A549 (cell line): ENCODE measurements at regions not wholly inside any gene's neighbourhood (a gene's known extent, or its start where the extent isn't known, plus 50 kb on each side); places are given as distances from the start of the nearest gene placed in this dataset.

Experiments
- CEBPB ChIP-seq, 2 experiments: fragments of >200 bp in 1 of 2; sonication (Bioruptor Twin) in 1 of 2; formaldehyde crosslinking in 1 of 2; IDR thresholded peaks; 2 replicates each; pipeline ENCODE4 v1.6.1; 2012 to 2016
- ELK1 ChIP-seq: fragments of 150-350 bp; IDR thresholded peaks from 2 replicates; pipeline ENCODE4 v1.6.1; 2014; ENCODE audit warnings: low read depth, mild to moderate bottlenecking, low read length
- EP300 ChIP-seq, 2 experiments: fragments of >200 bp; sonication (Bioruptor Twin); formaldehyde crosslinking; IDR thresholded peaks; 2 replicates in 1 of 2; 3 replicates in 1 of 2; pipeline ENCODE4 v1.6.1; 2016 to 2017
- NPAS2 ChIP-seq: fragments of 250-450 bp; sonication (Bioruptor Pico); IDR thresholded peaks from 2 replicates; pipeline ENCODE4 v1.8.0; 2022; ENCODE audit warnings: mild to moderate bottlenecking, moderate library complexity, borderline replicate concordance
- POLR2A ChIP-seq: IDR thresholded peaks from 2 replicates; pipeline ENCODE4 v1.6.1; 2012; ENCODE audit warnings: mild to moderate bottlenecking, low read length
- POLR2AphosphoS2 ChIP-seq: conservative IDR thresholded peaks from 2 replicates; pipeline ENCODE4 v1.6.1; 2012; ENCODE audit warnings: low read length, improper control_type of control experiment, inconsistent platforms
- REST ChIP-seq: fragments of 200-600 bp; sonication (generic); IDR thresholded peaks from 2 replicates; pipeline ENCODE4 v1.6.1; 2016; ENCODE audit warnings: antibody characterized with exemption, mild to moderate bottlenecking, moderate library complexity
- TF ChIP-seq, protein P1 (sequence below): fragments of >200 bp; sonication (Bioruptor Twin); formaldehyde crosslinking; IDR thresholded peaks from 3 replicates; pipeline ENCODE4 v1.5.1; 2016
- TF ChIP-seq, protein P2 (sequence below): IDR thresholded peaks from 2 replicates; pipeline ENCODE4 v1.6.1; 2012
- TF ChIP-seq, protein P3 (sequence below): IDR thresholded peaks from 2 replicates; pipeline ENCODE4 v1.6.1; 2012; ENCODE audit warnings: low read depth, borderline replicate concordance

- TF ChIP-seq EP300 (IDR thresholded peaks at IDR 0.05) (no peak), NPAS2 (CRISPR knock-in tag) (no peak), POLR2A (no peak), CEBPB (IDR thresholded peaks at IDR 0.05) (no peak), POLR2AphosphoS2 (no peak), ELK1 (no peak), REST (no peak)
- TF ChIP-seq, protein P1, sequence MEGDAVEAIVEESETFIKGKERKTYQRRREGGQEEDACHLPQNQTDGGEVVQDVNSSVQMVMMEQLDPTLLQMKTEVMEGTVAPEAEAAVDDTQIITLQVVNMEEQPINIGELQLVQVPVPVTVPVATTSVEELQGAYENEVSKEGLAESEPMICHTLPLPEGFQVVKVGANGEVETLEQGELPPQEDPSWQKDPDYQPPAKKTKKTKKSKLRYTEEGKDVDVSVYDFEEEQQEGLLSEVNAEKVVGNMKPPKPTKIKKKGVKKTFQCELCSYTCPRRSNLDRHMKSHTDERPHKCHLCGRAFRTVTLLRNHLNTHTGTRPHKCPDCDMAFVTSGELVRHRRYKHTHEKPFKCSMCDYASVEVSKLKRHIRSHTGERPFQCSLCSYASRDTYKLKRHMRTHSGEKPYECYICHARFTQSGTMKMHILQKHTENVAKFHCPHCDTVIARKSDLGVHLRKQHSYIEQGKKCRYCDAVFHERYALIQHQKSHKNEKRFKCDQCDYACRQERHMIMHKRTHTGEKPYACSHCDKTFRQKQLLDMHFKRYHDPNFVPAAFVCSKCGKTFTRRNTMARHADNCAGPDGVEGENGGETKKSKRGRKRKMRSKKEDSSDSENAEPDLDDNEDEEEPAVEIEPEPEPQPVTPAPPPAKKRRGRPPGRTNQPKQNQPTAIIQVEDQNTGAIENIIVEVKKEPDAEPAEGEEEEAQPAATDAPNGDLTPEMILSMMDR = no peak
- TF ChIP-seq, protein P2, sequence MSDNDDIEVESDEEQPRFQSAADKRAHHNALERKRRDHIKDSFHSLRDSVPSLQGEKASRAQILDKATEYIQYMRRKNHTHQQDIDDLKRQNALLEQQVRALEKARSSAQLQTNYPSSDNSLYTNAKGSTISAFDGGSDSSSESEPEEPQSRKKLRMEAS = no peak
- TF ChIP-seq, protein P3, sequence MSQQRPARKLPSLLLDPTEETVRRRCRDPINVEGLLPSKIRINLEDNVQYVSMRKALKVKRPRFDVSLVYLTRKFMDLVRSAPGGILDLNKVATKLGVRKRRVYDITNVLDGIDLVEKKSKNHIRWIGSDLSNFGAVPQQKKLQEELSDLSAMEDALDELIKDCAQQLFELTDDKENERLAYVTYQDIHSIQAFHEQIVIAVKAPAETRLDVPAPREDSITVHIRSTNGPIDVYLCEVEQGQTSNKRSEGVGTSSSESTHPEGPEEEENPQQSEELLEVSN = no peak
These were observed 752.5 kb downstream of the CCSER2 start for GRCh38 chr10:85080934-85081333.
